Fibroblast of lung (primary cell): ENCODE measurements at regions not wholly inside any gene's neighbourhood (a gene's known extent, or its start where the extent isn't known, plus 50 kb on each side); places are given as distances from the start of the nearest gene placed in this dataset.

Experiments
- EZH2 ChIP-seq: IDR thresholded peaks from 2 replicates; pipeline ENCODE4 v1.5.1; 2012; ENCODE audit warnings: low read length, control low read depth, mild to moderate bottlenecking; ENCODE audit errors: missing control alignments
- TF ChIP-seq, protein P1 (sequence below), 2 donors: IDR thresholded peaks in 1 of 2; conservative IDR thresholded peaks in 1 of 2; 1 replicate in 1 of 2; 2 replicates in 1 of 2; pipeline ENCODE4 v1.5.1; 2011 to 2012; ENCODE audit warnings: low read length in 2 of 2, control low read depth in 1 of 2, inconsistent platforms in 1 of 2, low read depth in 1 of 2, mild to moderate bottlenecking in 1 of 2

DNA sequence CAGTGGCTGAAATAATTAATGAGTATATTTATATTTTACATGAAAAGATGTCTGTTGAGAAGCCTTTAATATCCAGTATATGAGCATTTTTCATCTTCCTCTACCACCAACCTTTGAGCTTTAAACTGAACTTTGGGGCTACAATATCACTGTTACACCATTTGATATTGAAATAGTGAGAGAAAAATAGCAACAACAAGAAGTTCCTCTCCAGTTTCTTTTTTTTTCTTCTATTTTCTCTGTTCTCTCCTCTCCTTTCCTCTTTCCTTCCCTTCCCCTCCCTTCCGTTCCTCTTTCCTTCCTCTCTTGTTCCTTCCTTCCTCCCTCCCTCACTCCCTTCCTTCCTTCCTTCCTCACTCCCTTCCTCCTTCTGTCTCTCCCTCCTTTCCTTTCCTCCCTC is 1591.4 kb downstream of the PLA2G4A start:
- TF ChIP-seq, protein P1, sequence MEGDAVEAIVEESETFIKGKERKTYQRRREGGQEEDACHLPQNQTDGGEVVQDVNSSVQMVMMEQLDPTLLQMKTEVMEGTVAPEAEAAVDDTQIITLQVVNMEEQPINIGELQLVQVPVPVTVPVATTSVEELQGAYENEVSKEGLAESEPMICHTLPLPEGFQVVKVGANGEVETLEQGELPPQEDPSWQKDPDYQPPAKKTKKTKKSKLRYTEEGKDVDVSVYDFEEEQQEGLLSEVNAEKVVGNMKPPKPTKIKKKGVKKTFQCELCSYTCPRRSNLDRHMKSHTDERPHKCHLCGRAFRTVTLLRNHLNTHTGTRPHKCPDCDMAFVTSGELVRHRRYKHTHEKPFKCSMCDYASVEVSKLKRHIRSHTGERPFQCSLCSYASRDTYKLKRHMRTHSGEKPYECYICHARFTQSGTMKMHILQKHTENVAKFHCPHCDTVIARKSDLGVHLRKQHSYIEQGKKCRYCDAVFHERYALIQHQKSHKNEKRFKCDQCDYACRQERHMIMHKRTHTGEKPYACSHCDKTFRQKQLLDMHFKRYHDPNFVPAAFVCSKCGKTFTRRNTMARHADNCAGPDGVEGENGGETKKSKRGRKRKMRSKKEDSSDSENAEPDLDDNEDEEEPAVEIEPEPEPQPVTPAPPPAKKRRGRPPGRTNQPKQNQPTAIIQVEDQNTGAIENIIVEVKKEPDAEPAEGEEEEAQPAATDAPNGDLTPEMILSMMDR (conservative IDR thresholded peaks at IDR 0.05 in 1 of 2, IDR thresholded peaks at IDR 0.05 in 1 of 2; ENCODE audit: low read depth in 1 of 2, low read length in 2 of 2): no peak
- no peak for TF ChIP-seq EZH2
